LoVo (cell line): ENCODE measurements at regions not wholly inside any gene's neighbourhood (a gene's known extent, or its start where the extent isn't known, plus 50 kb on each side); places are given as distances from the start of the nearest gene placed in this dataset.

Experiments
- DNase-seq: peaks from one replicate; pipeline ENCODE4 v3.0.0-alpha.2; 2016; ENCODE audit warnings: low spot score

- DNase-seq = peak; percentile 86
Measured at GRCh38 chr3:194769020-194769643, 83.4 kb downstream of the FAM43A start.

DNA sequence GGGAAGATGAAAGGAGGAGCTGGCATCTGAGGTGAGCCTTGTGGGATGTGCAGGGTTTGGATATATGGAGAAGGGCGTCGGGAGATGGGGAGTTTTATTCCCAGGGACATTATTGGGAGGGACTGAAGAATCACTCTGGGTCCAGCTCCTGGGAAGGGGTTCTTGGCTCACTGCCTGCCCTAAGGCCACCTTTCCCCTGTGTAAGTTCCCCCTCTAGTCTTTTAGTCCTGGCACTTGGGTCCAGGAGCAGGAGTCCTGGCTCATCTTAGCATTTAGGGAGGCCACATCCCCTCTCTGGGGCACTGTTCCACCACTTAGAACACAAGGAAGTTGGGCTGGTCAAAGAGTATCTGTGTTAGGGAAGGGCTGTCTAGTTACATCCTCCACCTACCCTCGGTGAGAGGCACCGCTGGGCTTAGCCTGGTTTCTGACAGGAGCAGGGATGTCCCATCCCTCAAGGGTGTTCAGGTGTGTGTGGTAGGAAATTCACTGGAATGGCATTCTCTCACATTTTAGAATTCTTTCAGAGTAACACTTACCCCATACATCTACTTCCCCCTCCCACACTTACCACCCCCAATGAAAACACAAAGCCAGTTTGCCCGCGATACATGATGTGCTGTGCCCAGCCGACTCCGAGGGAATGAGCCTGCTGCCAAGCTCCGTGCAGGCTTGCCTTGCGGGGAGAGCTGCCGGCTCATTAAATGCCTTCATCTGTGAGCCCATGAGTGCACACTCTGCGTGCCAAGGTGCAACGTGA is 86.7 kb downstream of the FAM43A start:
- DNase-seq = no peak

- DNase-seq = no peak
Measured at GRCh38 chr3:194773216-194773615, 87.5 kb downstream of the FAM43A start.

DNA sequence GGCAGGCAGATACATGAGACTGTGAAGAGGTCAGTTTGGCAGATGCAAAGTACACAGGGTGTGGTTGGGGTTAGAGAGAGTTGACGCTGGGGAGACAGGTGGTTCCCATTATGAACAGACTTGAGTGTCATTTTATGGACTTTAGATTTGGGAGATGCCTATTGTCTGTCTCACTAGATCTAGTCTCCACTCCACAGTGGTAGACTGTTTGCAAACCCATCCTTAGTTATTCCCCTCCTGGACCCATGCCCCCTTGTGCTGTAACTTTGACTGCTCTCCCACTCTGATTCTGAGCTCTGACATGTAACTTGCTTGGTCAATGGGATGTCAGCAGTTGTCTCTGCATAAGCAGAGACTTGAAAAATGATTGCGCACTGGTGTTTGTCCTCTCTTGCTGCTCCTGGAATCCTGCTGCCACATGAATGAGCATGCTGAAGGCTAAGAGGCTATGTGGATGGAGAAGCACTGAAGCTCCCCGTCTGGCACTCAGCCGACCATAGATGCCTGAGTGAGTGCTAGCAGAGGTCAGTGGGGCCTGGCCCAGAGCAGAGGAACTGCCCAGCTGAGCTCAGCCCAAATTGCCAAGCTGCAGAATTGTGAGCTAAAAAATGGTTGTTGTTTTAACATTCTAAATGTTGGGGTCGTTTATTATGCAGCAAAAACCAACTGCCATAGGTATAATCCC is 88.2 kb downstream of the FAM43A start:
- DNase-seq = no peak

- no peak for DNase-seq
Measured at GRCh38 chr3:194775266-194775665, 89.6 kb downstream of the FAM43A start.

- DNase-seq = no peak
Measured at GRCh38 chr3:194775731-194776130, 90.0 kb downstream of the FAM43A start.

DNA sequence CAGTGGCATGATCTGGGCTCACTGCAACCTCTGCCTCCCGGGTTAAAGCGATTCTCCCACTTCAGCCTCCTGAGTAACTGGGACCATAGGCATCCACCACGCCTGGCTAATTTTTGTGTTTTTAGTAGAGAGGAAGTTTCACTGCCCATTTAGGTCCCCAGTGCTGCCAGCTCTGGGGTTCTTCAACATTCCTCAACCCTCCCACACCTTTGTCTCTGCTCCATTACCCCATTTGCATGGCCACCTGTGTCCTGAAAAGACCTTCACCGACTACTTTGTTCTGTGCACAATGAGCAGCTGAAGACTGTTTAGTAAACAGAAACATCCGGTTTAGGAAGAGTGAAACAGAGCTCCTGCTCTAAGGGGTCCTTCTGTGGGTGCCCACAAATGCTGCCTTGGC is 92.0 kb downstream of the FAM43A start:
- DNase-seq = no peak

- DNase-seq = peak; percentile 11
Measured at GRCh38 chr3:194779729-194780224, 94.1 kb downstream of the FAM43A start.

GRCh38 chr3:194780706-194781105 is 95.0 kb downstream of the FAM43A start:
- DNase-seq = no peak

DNA sequence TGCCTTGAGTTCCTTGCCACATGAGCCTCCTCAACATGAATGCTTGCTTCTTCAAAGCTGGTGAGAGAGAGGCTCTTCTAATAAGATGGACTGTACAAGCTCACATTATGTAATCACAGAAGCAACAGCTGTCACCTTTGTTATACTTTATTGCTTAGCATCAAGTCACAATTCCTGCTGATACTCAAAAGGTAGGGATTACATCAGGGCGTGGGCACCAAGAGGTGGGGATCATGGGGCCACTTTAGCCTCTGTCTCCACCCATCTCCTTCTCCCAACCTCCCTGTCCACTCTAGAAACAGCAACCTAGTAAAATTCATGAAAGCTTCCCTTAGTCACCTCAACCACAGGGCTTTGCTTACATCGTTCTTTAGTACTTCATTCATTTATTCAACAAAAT is 95.9 kb downstream of the FAM43A start:
- no peak for DNase-seq

- no peak for DNase-seq
Measured at GRCh38 chr3:194782698-194783404, 97.2 kb downstream of the FAM43A start.

DNA sequence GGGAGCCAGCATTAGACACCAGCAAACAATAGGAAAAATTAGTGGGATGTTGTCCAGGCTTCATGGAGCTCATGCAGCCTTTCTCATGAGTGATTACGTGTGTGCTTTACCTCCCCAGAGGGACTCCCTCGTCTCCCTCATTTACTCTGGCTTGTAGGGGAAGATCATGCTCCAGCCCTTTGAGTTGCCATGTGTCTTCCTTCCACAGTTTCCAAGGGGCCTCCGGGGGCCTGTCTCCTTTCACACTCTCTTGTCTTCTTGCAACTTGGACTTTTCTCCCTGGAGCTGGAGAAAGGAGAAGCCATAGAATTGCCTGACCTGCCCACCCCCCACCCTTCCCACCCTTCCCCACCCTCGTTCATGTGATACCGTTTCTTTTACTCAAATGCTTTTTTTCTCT is 98.7 kb downstream of the FAM43A start:
- no peak for DNase-seq

- DNase-seq = no peak
Measured at GRCh38 chr3:194785315-194785714, 99.6 kb downstream of the FAM43A start.

DNA sequence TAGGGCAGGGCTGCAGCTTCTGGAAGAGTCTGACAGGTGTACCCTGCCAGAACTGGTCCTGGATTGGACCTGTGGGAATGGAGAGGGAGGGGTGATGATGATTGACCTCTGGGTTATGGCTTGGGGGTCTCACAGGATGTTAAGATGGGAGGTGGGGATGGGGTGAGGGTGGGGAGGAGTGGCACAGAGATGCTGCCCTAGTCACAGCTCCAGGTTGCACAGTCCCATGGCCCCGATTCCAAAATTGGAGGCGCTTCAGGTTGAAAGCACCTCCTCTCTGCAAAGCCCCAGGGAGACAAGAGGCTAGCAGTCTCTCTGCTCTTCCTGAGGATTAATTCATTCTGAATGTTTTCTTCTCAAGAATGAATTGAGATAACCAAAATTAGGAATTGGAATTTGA is 101.4 kb downstream of the FAM43A start:
- DNase-seq = no peak

- DNase-seq = no peak
Measured at GRCh38 chr3:194787650-194788049, 102.0 kb downstream of the FAM43A start.

- no peak for DNase-seq
Measured at GRCh38 chr3:194792368-194792767, 106.7 kb downstream of the FAM43A start.

DNA sequence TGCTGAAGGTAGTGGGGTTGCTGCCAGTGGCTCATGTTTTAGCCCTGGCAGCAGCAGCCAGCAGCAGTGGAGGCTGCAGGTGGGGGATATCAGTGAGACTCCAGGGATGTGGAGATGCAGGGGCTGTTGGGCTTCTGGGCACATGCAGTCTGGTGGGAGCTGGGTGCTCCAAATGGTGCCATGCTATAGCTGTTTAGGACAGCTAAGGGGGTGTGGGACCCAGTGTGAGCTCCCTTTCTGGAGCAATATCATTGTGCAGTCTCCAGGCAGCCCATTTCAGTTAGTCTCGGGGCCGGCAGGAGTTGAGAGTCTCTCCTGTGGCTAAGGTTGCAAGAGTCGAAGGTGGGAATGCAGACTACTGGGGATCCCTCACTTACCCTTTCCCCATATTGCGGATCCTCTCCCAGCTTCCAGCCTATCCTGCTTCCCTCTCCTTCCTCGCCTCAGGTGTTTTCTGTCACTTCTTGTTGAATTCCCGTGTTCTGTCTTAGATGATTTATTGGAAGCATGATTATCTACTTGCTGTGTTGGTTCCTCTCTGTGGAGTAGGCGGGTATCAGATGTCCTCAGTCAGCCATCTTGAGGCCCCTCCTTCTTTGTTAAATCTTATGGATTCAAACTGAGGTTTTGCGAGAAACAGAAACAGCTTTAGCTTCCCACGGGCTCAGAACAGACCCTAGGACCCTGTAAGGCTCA is 112.0 kb downstream of the FAM43A start:
- DNase-seq = no peak

DNA sequence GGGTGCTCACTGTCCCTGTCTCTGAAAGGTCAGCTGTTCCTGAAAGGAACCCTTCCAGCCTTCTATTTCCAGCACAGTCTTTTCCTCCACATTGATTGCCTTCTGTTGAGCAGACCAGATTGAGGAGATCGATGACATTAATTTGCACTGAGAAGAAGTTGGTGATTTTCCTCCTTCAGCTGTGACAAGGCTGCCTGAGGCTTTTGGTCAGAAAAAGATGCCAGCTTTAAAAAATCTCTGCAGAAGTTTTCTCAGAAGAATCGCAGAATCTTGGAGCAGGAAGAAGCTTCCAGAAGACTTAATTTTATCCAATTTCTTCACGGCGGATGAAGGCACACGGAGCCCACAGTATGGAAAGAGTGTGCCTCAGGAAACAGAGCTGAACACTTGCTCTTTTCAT is 112.8 kb downstream of the FAM43A start:
- DNase-seq = no peak

DNA sequence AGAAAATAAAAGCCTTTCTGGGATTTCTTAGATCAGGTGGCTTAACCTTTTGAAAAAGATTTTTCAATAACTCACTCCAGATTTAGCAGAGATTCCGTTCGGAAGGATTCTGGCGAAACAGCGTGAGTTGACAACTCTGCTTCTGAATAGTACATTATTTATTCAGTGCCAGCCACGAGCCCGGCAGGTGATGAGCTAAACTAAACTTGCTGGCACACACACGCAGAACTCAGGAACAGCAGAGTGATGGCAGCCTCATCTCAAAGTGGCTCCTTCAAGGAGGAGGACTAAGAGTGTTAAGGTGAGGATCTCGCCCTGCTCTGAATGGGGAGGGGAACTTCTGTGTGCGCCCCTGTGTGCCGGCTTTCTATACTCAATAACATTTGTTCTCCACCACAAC is 114.3 kb downstream of the FAM43A start:
- DNase-seq = no peak

DNA sequence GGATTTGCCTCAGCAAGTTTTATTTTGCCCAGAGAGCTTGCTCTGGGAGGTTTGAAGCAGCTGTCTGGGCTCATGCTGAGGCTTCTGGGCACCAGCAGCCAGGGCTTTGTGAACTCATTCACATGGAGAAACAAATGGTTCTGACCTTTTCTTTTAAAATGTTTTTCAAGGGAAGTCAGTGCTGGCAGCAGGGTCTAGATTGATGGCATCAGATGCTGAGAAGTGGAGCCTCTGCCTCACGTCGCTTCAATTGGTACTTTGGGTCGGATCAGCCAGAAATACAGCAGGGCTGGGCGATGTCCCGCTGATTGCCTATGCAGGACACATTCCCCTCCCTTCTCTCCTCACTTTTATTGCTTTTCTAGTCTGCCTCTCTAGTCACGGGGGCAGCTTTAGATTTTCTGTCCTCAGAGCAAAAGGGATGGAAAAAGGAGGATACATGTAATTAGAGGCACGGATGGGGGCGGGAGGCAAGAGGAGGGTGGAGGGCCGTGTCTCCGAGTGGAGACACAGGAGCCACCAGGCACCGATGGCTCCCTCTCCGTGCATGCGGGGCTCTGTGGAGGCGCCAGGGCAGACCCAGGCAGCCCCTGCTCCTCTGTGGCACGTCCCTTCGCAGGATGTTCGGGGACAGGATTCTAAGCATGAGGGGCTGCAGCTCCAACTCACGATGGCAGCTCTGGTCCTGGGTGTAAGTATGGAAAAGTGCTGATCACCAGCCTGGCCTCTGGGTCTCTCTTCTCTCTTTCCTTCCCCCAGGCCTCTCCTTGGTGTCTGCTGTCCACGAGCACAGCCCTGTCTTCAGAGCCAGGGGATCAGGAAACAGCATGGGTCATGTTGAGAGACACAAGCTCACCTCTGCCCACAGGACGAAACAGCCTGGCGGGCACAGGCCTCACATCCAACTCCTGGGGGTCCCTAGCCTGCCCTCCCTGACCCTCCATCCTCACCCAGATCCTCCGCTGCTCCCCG is 116.1 kb downstream of the FAM43A start:
- no peak for DNase-seq

DNA sequence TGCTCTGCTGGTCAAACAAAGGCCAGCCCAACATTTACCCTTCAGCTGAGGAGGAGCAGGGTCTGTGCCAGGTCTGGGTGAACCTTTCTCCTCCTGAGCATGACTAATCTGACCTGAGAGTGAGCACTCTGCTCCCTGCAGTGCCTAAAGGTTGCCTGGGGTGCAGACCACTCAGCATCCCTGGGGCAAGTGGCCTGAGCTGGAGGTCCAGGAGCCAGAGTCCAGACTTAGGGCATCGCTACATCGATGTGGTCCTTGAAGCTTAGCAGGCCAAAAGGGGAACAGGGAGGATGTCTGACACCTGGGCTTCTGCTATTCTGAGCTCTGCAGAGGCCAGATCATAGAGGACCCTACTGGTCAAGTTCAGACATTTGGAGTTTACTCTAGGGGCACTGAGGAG is 119.1 kb downstream of the FAM43A start:
- no peak for DNase-seq
